ENCODE measurements at regions not wholly inside any gene's neighbourhood (a gene's known extent, or its start where the extent isn't known, plus 50 kb on each side); places are given as distances from the start of the nearest gene placed in this dataset.

DNA sequence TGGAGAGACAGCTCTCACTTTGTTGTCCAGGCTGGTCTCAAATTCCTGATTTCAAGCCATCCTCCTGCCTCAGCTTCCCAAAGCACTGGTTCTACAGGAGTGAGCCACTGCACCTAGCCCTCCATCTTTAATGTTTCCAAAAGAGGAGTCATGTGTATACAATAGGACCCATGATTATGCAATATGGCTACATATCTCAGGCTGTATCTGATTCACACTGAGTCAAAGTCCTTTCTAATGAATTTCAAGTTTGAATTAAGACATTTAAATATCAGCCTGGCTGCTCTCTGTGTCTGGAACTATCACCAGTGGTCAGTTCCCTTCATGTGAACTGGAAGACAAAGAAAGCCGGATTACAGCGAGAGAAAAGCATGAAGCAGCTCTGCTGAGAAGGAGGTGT is 90.5 kb downstream of the MINAR1 start:
- Mint-ChIP-seq H3K27me3 (ENCODE audit: low read depth) (no peaks in the 10 kb centered on the region), H3K36me3 (ENCODE audit: low read depth) (no peaks in the 10 kb centered on the region), H3K9me3 (no peaks in the 10 kb centered on the region), H3K4me3 (no peak overlapping the region), H3K27ac (no peak overlapping the region), H3K4me1 (ENCODE audit: low read depth) (no peaks in the 10 kb centered on the region)

DNA sequence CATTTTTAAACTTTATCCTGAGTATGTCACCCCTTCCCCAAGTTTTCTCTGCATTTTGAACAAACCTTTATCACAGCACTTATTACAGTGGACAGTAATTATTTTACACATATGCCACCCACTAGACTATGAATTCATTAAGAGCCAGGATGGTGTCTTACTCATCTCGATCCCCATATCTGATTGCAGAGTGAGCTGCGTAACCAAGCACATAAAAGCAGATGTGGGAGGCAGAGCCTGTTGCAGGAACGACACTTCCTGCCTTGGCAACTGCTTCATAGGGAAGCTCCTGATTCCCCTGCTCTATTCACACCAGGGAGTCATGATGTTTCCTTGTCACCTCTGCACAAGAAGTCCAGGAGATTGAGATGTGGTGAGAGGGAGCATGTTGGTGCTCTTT is 91.1 kb downstream of the MINAR1 start:
- Mint-ChIP-seq H3K27me3 (ENCODE audit: low read depth) (no peaks in the 10 kb centered on the region), H3K27ac (no peak overlapping the region), H3K4me3 (no peak overlapping the region), H3K9me3 (no peaks in the 10 kb centered on the region), H3K36me3 (ENCODE audit: low read depth) (no peaks in the 10 kb centered on the region), H3K4me1 (ENCODE audit: low read depth) (no peaks in the 10 kb centered on the region)

DNA sequence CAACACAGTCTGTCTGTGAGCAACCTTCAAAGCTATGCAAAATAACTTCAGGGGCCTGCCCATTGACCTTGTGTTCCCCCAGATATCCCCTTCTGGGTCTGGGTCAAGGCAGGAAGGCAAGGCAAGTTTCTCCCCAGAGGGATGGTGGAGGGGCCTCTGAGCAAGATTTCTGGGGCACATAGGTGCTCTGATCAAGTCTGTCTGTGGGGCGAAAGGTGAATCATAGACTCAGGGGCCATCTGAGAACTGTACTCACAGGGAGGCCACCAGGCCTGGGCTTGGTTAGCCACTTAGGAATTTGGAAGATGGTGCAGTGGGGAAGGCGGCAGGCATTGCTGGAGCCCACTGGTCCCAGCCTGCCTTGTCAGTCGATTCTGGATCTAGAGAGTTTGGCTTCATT is 92.4 kb downstream of the MINAR1 start:
- H3K4me3 Mint-ChIP-seq = no peak overlapping the region
- no peaks in the 10 kb centered on the region for H3K9me3 Mint-ChIP-seq
- no peak overlapping the region for H3K27ac Mint-ChIP-seq
- H3K36me3 Mint-ChIP-seq (ENCODE audit: low read depth) = no peaks in the 10 kb centered on the region
- H3K4me1 Mint-ChIP-seq (ENCODE audit: low read depth) = no peaks in the 10 kb centered on the region
- H3K27me3 Mint-ChIP-seq (ENCODE audit: low read depth) = peaks cover 5% of the 10 kb centered on the region

DNA sequence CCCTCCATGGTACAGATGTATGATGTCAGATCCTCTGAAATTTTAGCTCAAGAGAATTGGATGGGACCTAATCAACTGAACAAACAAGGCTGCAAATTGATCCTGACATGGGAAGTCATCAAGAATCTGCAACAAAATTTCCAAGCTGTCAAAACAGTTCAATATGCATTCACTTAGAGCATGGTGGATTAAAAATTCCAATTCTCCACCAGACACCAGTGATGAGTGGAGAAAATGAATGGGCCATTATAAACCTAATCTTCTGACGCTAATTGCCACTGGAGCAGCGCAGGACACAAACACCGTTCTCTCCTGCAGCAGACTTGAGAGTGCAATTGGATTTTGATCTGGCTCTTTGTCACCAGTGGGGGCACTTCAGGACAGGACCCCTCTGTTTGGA is 94.2 kb downstream of the MINAR1 start:
- no peaks in the 10 kb centered on the region for H3K4me1 Mint-ChIP-seq (ENCODE audit: low read depth)
- peaks cover 8% of the 10 kb centered on the region for H3K27me3 Mint-ChIP-seq (ENCODE audit: low read depth)
- H3K4me3 Mint-ChIP-seq = no peak overlapping the region

DNA sequence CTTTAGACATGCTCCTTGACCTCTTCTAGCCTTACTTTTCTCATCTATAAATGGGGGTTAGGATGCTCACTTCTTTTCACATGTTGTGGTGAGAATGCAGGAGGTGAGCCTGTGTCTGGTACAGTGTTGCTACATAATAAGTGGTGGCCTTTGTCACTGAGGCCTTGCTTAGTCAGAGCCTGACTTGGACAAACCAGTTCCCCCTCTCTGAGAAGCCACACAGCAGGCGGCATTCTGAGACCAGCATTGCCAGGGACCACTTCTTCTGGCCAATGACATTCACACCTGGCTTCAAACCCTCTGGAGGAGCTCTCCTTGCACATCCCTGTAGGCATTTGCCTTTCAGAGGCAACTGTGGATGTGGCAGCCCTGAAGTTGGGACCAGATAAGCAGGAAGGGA is 95.7 kb downstream of the MINAR1 start:
- no peaks in the 10 kb centered on the region for H3K36me3 Mint-ChIP-seq (ENCODE audit: low read depth)
- H3K4me3 Mint-ChIP-seq = no peak overlapping the region
- no peaks in the 10 kb centered on the region for H3K4me1 Mint-ChIP-seq (ENCODE audit: low read depth)
- H3K27me3 Mint-ChIP-seq (ENCODE audit: low read depth) = peaks cover 10% of the 10 kb centered on the region
- no peaks in the 10 kb centered on the region for H3K9me3 Mint-ChIP-seq
- H3K27ac Mint-ChIP-seq = no peak overlapping the region

More for the DNA sequence above, 94.2 kb downstream of the MINAR1 start:
- Mint-ChIP-seq H3K36me3 (ENCODE audit: low read depth) (no peaks in the 10 kb centered on the region), H3K9me3 (no peaks in the 10 kb centered on the region), H3K27ac (no peak overlapping the region)

DNA sequence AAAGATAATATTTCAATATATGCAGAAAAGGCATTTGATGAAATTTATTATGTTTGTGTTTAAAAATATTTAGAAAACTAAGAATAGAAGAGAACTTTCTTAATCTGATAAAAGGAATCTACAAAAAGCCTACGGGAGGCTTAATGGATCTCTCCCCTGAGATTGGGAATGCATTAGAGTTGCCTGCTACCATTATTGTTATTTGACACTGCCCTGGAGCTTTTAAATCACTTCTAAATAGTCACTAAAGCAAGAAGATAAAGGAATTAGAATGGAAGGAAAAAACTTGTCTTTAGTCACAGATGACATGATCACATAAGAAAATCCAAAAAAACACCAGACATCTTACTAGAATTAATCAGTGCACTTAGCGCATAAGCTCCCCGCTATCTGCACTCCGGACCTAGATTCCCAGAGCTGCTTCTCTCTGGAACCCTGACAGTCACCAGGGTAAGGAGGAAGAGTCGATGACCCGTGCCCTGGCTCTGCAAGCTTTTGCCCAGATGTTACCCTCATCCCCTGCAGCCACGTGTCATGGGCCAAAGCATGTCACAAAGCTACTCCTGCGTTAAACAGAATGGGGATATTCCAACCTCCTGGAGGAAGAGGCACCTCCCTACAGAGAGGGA is 97.1 kb downstream of the MINAR1 start:
- Mint-ChIP-seq H3K4me1 (ENCODE audit: low read depth) (no peaks in the 10 kb centered on the region), H3K36me3 (ENCODE audit: low read depth) (no peaks in the 10 kb centered on the region), H3K27ac (no peak overlapping the region), H3K27me3 (ENCODE audit: low read depth) (peaks cover 10% of the 10 kb centered on the region), H3K4me3 (no peak overlapping the region), H3K9me3 (no peaks in the 10 kb centered on the region)

DNA sequence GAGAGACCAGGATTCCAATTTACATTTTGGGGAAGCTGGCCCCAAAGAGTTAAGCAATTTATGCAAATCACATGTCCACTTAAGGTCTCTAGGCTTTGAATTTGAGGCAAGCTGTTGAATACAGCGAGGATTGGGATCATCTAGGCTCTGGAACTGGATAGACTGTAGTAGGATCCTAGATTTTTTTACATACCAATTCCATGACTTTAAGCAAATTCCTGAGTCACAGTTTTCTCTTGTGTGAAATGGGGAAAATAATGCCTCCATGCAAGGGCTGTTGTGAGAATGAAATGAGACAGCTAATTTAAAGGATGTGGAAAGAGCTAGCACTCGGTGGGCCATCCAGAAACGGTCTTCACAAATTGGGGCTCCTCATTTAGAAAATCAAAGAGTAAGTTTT is 103.4 kb downstream of the MINAR1 start:
- H3K9me3 Mint-ChIP-seq = no peaks in the 10 kb centered on the region
- no peaks in the 10 kb centered on the region for H3K4me1 Mint-ChIP-seq (ENCODE audit: low read depth)

DNA sequence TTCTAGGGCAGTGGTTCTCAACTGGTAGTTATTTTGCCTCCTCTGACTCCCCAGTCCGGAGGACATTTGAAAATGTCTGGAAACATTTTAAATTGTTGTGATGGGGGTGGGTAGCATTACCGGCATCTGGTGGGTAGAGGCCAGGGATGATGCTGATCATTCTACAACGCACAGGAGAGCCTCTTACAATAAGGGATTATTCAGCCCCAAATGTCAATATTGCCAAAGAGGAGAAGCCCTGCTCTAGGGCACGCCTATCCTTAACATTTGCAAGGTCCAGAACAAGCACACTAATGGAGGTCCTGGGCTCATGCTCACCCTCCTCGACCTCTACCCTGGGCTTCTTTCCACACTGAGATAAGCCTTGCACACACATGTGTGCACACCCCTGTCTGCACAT is 106.4 kb downstream of the MINAR1 start:
- Mint-ChIP-seq H3K4me3 (no peak overlapping the region), H3K27ac (no peak overlapping the region), H3K4me1 (ENCODE audit: low read depth) (no peaks in the 10 kb centered on the region), H3K9me3 (no peaks in the 10 kb centered on the region), H3K36me3 (ENCODE audit: low read depth) (no peaks in the 10 kb centered on the region), H3K27me3 (ENCODE audit: low read depth) (no peaks in the 10 kb centered on the region)

More for the DNA sequence above, 103.4 kb downstream of the MINAR1 start:
- H3K27ac Mint-ChIP-seq = no peak overlapping the region
- H3K4me3 Mint-ChIP-seq = no peak overlapping the region
- H3K27me3 Mint-ChIP-seq (ENCODE audit: low read depth) = peaks cover 4% of the 10 kb centered on the region
- H3K36me3 Mint-ChIP-seq (ENCODE audit: low read depth) = no peaks in the 10 kb centered on the region

DNA sequence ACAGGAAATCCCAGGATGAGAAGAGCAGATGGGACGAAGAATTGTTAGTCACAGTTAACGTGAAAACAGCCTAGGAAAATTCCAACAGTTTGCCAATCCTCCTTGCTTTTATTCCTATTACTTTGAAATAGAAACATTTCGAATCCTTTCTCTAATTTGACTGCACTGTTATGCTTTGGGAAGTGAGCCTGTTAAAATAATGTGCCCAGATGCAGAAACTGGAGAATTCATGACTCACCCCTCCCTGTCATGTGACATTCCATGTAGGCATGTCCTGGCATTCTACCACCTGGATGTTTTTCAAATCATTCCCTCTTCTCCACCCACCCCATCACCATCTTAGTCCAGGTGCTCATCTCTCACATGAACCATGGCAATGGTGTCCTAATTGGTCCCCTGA is 107.3 kb downstream of the MINAR1 start:
- no peaks in the 10 kb centered on the region for H3K27me3 Mint-ChIP-seq (ENCODE audit: low read depth)
- H3K4me3 Mint-ChIP-seq = no peak overlapping the region
- no peaks in the 10 kb centered on the region for H3K36me3 Mint-ChIP-seq (ENCODE audit: low read depth)
- no peak overlapping the region for H3K27ac Mint-ChIP-seq
- H3K9me3 Mint-ChIP-seq = no peaks in the 10 kb centered on the region
- H3K4me1 Mint-ChIP-seq (ENCODE audit: low read depth) = no peaks in the 10 kb centered on the region

DNA sequence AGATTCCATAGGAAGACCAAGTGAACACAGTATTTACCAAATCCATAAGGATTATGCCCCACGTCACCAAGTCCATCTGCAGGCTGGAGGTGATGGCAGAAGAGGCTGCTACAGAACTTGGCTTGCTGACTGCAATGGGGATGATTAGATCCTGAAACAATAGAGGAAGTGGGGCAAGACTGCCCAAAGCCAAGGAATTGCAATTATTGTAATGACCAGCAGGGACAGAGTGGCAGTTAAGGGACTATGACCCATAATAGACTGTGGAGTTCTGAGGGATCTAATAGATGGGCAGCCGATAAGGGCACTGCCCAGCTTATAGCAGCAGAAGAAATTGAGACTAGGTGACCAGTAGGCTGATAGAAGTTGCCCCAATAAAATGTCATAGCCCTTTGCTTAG is 108.4 kb downstream of the MINAR1 start:
- Mint-ChIP-seq H3K27ac (no peak overlapping the region), H3K4me1 (ENCODE audit: low read depth) (no peaks in the 10 kb centered on the region), H3K4me3 (no peak overlapping the region), H3K36me3 (ENCODE audit: low read depth) (no peaks in the 10 kb centered on the region), H3K9me3 (no peaks in the 10 kb centered on the region), H3K27me3 (ENCODE audit: low read depth) (no peaks in the 10 kb centered on the region)

DNA sequence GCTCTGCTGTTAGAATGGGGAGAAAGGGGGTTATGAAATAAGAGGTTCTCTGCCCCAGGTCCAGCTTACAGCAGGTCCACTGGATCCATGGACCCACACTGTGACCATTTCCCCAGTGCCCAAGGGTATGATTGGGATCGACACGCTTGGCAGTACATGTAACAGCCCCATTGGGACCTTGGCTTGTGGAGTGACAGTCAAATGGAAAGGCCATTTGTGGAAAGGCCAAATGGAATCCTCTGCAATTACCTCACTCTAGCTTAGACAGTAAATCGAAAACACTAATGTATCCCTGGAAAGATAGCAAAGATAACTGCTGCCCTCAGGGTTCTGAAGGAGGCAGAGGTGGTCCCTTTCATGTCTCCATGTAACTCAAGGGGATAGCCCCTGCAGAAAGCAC is 109.1 kb downstream of the MINAR1 start:
- Mint-ChIP-seq H3K4me1 (ENCODE audit: low read depth) (no peaks in the 10 kb centered on the region), H3K4me3 (no peak overlapping the region), H3K36me3 (ENCODE audit: low read depth) (no peaks in the 10 kb centered on the region), H3K27ac (no peak overlapping the region), H3K27me3 (ENCODE audit: low read depth) (no peaks in the 10 kb centered on the region), H3K9me3 (no peaks in the 10 kb centered on the region)

DNA sequence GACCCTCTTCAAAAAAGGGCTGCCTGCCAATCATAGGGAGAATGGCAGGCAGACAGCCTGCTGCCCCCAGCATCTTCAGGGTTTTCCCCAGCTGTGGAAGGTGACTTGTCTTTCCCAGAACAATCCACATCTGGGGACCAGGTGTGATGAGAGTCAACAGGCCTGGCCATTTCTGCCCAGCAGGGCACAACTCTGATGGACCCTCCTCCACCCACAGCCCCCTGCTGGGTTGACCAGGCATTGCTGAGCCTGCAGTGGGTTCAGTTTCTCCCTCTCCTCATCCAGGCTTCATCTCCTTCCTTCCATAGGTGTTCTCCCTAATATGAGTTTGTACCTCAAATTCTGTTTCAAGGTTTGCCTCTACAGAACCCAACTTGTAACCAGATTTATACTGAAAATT is 111.0 kb downstream of the MINAR1 start:
- Mint-ChIP-seq H3K4me1 (ENCODE audit: low read depth) (no peaks in the 10 kb centered on the region), H3K27me3 (ENCODE audit: low read depth) (no peaks in the 10 kb centered on the region), H3K27ac (no peak overlapping the region), H3K36me3 (ENCODE audit: low read depth) (no peaks in the 10 kb centered on the region), H3K4me3 (no peak overlapping the region), H3K9me3 (no peaks in the 10 kb centered on the region)

DNA sequence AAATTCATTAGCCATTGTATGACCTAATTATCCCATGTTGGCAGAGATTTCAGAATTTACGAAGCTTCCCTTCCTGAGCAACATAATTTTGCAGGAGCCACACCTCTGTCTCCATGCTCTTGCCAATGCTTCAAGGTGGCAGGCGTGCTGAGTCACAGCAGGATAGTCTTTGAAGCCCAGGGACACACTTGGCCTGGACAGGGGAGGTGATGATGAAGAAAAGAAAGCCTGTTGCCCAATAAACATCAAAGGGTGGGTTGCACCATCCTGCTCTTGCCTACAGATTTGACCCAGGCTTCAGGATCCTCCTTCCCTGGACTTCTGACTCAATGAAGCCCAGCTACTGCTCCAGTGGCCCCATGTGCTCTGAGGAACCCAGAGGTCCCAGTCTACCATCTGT is 117.1 kb downstream of the MINAR1 start:
- Mint-ChIP-seq H3K9me3 (no peaks in the 10 kb centered on the region), H3K27ac (no peak overlapping the region), H3K27me3 (ENCODE audit: low read depth) (peaks cover 6% of the 10 kb centered on the region), H3K4me3 (no peak overlapping the region), H3K4me1 (ENCODE audit: low read depth) (no peaks in the 10 kb centered on the region), H3K36me3 (ENCODE audit: low read depth) (no peaks in the 10 kb centered on the region)

DNA sequence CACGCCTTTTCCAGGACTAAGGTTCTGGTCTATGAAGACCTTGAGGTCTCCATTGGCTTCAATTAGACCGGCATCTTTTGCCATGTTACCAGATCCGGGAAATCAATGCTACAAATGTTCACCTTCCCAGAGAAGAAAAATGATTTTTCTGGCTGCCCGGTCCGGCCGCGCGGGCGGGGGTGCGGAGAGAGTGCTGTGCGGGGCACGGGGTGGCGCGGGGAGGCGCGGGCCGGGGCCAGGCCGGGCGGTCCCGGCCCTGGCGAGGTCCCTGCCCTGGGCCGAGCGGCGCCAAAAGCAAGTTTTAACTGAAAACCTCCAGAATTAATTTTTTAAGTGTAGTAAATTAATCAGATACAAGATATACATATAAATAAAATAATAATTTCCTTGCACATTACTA is 128.2 kb downstream of the MINAR1 start:
- Mint-ChIP-seq H3K27me3 (ENCODE audit: low read depth) (peaks cover 5% of the 10 kb centered on the region), H3K4me1 (ENCODE audit: low read depth) (no peaks in the 10 kb centered on the region), H3K9me3 (no peaks in the 10 kb centered on the region), H3K36me3 (ENCODE audit: low read depth) (no peaks in the 10 kb centered on the region), H3K4me3 (no peak overlapping the region), H3K27ac (no peak overlapping the region)

DNA sequence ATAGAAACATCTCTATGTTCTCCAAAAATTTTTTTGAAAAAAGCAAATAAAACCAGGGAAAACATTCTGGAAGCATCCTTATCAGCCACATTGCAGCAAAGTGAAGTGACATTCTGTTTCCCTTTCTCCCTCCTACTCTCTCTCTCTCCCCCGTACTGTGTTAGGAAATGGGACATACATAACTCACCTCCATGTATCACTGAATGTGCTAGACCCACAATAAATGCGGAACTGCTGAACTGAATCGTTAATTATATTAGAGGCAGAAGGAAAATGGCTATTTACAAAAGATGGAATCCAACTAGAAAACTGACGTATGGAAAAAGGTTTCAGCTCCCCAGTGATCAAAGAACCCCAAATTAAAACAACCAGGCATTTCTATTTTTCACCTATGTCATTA is 129.8 kb downstream of the MINAR1 start:
- Mint-ChIP-seq H3K4me1 (ENCODE audit: low read depth) (no peaks in the 10 kb centered on the region), H3K4me3 (no peak overlapping the region), H3K9me3 (no peaks in the 10 kb centered on the region), H3K27me3 (ENCODE audit: low read depth) (peaks cover 5% of the 10 kb centered on the region), H3K27ac (no peak overlapping the region), H3K36me3 (ENCODE audit: low read depth) (no peaks in the 10 kb centered on the region)

DNA sequence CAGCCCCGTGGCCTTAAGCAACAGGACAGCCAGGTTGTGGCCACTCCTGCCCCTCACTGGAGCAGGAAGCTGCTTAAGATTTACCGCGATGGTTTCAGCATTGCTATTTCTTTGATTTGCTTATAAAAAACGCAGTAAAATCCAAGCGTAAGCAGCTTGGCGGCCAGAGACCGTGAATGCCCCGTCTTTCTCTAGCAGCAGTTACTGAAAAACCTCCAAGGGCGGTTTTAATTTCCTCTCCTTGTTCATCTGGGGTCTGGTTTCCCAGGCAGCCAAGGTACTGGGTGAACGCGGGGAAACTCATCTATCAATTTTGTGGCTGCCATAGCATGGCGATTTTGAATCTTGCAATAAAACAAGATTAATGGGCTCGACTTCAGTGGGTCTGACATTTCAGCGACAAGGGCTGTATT is 130.3 kb downstream of the MINAR1 start:
- Mint-ChIP-seq H3K27me3 (ENCODE audit: low read depth) (peaks cover 5% of the 10 kb centered on the region), H3K4me1 (ENCODE audit: low read depth) (no peaks in the 10 kb centered on the region), H3K9me3 (no peaks in the 10 kb centered on the region), H3K4me3 (no peak overlapping the region), H3K27ac (no peak overlapping the region), H3K36me3 (ENCODE audit: low read depth) (no peaks in the 10 kb centered on the region)
